Astrocyte (in vitro differentiated cells and primary cell): ENCODE measurements at regions not wholly inside any gene's neighbourhood (a gene's known extent, or its start where the extent isn't known, plus 50 kb on each side); places are given as distances from the start of the nearest gene placed in this dataset.

Experiments used
- EZH2 ChIP-seq: IDR thresholded peaks from 2 replicates; pipeline ENCODE4 v1.6.1; 2012; ENCODE audit warnings: mild to moderate bottlenecking, low read length, inconsistent platforms; ENCODE audit not compliant: insufficient read depth
- TF ChIP-seq, protein P1 (sequence below): IDR thresholded peaks from 2 replicates; pipeline ENCODE4 v1.5.1; 2011; ENCODE audit warnings: low read depth, mild to moderate bottlenecking, inconsistent platforms, low read length, moderate library complexity; ENCODE audit not compliant: insufficient read depth

DNA sequence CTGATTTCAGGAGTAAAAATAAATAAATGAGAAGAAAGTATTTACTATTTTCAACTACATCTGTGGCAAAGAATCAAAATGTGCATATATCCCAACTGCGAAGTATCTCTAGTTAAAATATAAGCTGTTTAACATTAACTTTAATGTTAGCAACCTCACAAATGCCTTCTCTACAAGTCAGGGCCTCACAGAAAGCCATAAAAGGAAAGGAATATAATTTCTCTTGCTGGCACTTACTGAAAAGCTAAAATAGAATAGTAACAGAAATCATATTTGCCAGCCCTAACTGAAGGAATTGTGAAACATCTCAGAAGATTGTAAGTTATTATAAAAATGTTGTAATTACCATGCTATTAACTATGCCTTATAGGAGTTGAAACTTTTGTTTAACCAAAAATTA is 65.1 kb upstream of the MBNL1 start:
- TF ChIP-seq, protein P1, sequence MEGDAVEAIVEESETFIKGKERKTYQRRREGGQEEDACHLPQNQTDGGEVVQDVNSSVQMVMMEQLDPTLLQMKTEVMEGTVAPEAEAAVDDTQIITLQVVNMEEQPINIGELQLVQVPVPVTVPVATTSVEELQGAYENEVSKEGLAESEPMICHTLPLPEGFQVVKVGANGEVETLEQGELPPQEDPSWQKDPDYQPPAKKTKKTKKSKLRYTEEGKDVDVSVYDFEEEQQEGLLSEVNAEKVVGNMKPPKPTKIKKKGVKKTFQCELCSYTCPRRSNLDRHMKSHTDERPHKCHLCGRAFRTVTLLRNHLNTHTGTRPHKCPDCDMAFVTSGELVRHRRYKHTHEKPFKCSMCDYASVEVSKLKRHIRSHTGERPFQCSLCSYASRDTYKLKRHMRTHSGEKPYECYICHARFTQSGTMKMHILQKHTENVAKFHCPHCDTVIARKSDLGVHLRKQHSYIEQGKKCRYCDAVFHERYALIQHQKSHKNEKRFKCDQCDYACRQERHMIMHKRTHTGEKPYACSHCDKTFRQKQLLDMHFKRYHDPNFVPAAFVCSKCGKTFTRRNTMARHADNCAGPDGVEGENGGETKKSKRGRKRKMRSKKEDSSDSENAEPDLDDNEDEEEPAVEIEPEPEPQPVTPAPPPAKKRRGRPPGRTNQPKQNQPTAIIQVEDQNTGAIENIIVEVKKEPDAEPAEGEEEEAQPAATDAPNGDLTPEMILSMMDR = no peak
- TF ChIP-seq EZH2 = no peak
